ENCODE measurements at regions not wholly inside any gene's neighbourhood (a gene's known extent, or its start where the extent isn't known, plus 50 kb on each side); places are given as distances from the start of the nearest gene placed in this dataset.

- DNase-seq (no peak), ATAC-seq (ENCODE audit: low read depth) (no peak)
- no peaks in the 10 kb centered on the region for H3K27me3 Mint-ChIP-seq
- CTCF ChIA-PET = no interaction called here
- Histone ChIP-seq H3K27me3 (replicated peaks in 1 of 4; ENCODE audit: control extremely low read depth in 1 of 4, control insufficient read depth in 3 of 4, insufficient read depth in 4 of 4, low read length in 3 of 4) (no peaks in the 10 kb centered on the region), H3K4me2 (replicated peaks; ENCODE audit: low read depth, low read length, poor library complexity, severe bottlenecking) (no peak overlapping the region), H3K4me3 (ENCODE audit: control extremely low read depth in 1 of 5, extremely low read depth in 1 of 5, insufficient read depth in 1 of 5, low read depth in 2 of 5, low read length in 4 of 5) (no peak overlapping the region), H3K79me2 (ENCODE audit: control insufficient read depth, insufficient read depth, low read length) (no peaks in the 10 kb centered on the region), H2AFZ (ENCODE audit: insufficient read depth, low read depth, low read length, poor library complexity, severe bottlenecking) (no peak overlapping the region), H3K4me1 (ENCODE audit: control insufficient read depth in 2 of 2, insufficient read depth in 2 of 2, low read length in 2 of 2) (no peaks in the 10 kb centered on the region), H4K20me1 (ENCODE audit: control insufficient read depth, insufficient read depth, low read length, poor library complexity, severe bottlenecking) (no peaks in the 10 kb centered on the region), H3K9me3 (ENCODE audit: control extremely low read depth in 1 of 3, control insufficient read depth in 2 of 3, insufficient read depth in 1 of 3, low read length in 2 of 3) (peaks cover 0 to 3% (median 0%) of the 10 kb centered on the region in 3 donors), H3K9ac (ENCODE audit: low read length) (no peak overlapping the region), H3K27ac (ENCODE audit: low read length in 2 of 2) (no peak overlapping the region), H3K36me3 (replicated peaks in 1 of 2; ENCODE audit: control extremely low read depth in 1 of 2, control insufficient read depth in 1 of 2, extremely low read depth in 1 of 2, insufficient read depth in 2 of 2, low read length in 1 of 2) (no peaks in the 10 kb centered on the region)
- H3K4me3 Mint-ChIP-seq = no peak overlapping the region
- WGBS (ENCODE audit: insufficient coverage) = 100% methylated on average over 2 of the region's 7 CpGs
- TF ChIP-seq CTCF (IDR thresholded peaks at IDR 0.05) = no peak
- no peak for TF ChIP-seq EZH2 (IDR thresholded peaks at IDR 0.05; ENCODE audit: borderline replicate concordance, insufficient read depth, low read depth, low read length, poor library complexity, severe bottlenecking)
- no peaks in the 10 kb centered on the region for H3K9me3 Mint-ChIP-seq (ENCODE audit: insufficient read depth)
- POLR2A ChIA-PET = no interaction called here
- H3K27ac Mint-ChIP-seq = no peak overlapping the region
- no peaks in the 10 kb centered on the region for H3K4me1 Mint-ChIP-seq
- intact Hi-C loops (cut with micrococcal nuclease) = no loop called here
Measured at GRCh38 chr11:127217452-127218274, 217.1 kb upstream of the KIRREL3 start.

GRCh38 chr11:127205688-127206217 is 205.2 kb upstream of the KIRREL3 start:
- ChIA-PET CTCF (no interaction called here), POLR2A (no interaction called here)
- H3K9me3 Mint-ChIP-seq (ENCODE audit: insufficient read depth) = peaks cover 4% of the 10 kb centered on the region
- intact Hi-C loops (cut with micrococcal nuclease) = no loop called here
- Histone ChIP-seq H3K4me2 (replicated peaks; ENCODE audit: low read depth, low read length, poor library complexity, severe bottlenecking) (no peak overlapping the region), H3K4me3 (ENCODE audit: control extremely low read depth in 1 of 5, extremely low read depth in 1 of 5, insufficient read depth in 1 of 5, low read depth in 2 of 5, low read length in 4 of 5) (no peak overlapping the region), H3K27ac (ENCODE audit: low read length in 2 of 2) (no peak overlapping the region), H3K27me3 (replicated peaks in 1 of 4; ENCODE audit: control extremely low read depth in 1 of 4, control insufficient read depth in 3 of 4, insufficient read depth in 4 of 4, low read length in 3 of 4) (no peaks in the 10 kb centered on the region), H2AFZ (ENCODE audit: insufficient read depth, low read depth, low read length, poor library complexity, severe bottlenecking) (no peak overlapping the region), H3K9ac (ENCODE audit: low read length) (no peak overlapping the region), H3K36me3 (replicated peaks in 1 of 2; ENCODE audit: control extremely low read depth in 1 of 2, control insufficient read depth in 1 of 2, extremely low read depth in 1 of 2, insufficient read depth in 2 of 2, low read length in 1 of 2) (no peaks in the 10 kb centered on the region), H3K4me1 (ENCODE audit: control insufficient read depth in 2 of 2, insufficient read depth in 2 of 2, low read length in 2 of 2) (no peaks in the 10 kb centered on the region), H3K79me2 (ENCODE audit: control insufficient read depth, insufficient read depth, low read length) (no peaks in the 10 kb centered on the region), H3K9me3 (ENCODE audit: control extremely low read depth in 1 of 3, control insufficient read depth in 2 of 3, insufficient read depth in 1 of 3, low read length in 2 of 3) (peaks cover 0 to 16% (median 0%) of the 10 kb centered on the region in 3 donors), H4K20me1 (ENCODE audit: control insufficient read depth, insufficient read depth, low read length, poor library complexity, severe bottlenecking) (no peaks in the 10 kb centered on the region)
- no peak overlapping the region for H3K27ac Mint-ChIP-seq
- DNase-seq (no peak), ATAC-seq (ENCODE audit: low read depth) (no peak)
- no peak overlapping the region for H3K4me3 Mint-ChIP-seq
- no peaks in the 10 kb centered on the region for H3K27me3 Mint-ChIP-seq
- no peaks in the 10 kb centered on the region for H3K4me1 Mint-ChIP-seq
- TF ChIP-seq EZH2 (IDR thresholded peaks at IDR 0.05; ENCODE audit: borderline replicate concordance, insufficient read depth, low read depth, low read length, poor library complexity, severe bottlenecking) = no peak
- no peak for TF ChIP-seq CTCF (IDR thresholded peaks at IDR 0.05)
- 96% methylated on average over 3 of the region's 3 CpGs for WGBS (ENCODE audit: insufficient coverage)

All from B cell (primary cell).